HG02798 (cell line): ENCODE measurements at regions not wholly inside any gene's neighbourhood (a gene's known extent, or its start where the extent isn't known, plus 50 kb on each side); places are given as distances from the start of the nearest gene placed in this dataset.

Source experiments
- ATAC-seq: cut with Tn5 transposase; IDR thresholded peaks from one replicate; pipeline ENCODE4 v1.9.1; 2021; ENCODE audit warnings: mild to moderate bottlenecking; ENCODE audit not compliant: unreplicated experiment, poor library complexity

GRCh38 chr7:9186730-9187129 lies 753.3 kb downstream of the NXPH1 start:
- no peak for ATAC-seq

DNA sequence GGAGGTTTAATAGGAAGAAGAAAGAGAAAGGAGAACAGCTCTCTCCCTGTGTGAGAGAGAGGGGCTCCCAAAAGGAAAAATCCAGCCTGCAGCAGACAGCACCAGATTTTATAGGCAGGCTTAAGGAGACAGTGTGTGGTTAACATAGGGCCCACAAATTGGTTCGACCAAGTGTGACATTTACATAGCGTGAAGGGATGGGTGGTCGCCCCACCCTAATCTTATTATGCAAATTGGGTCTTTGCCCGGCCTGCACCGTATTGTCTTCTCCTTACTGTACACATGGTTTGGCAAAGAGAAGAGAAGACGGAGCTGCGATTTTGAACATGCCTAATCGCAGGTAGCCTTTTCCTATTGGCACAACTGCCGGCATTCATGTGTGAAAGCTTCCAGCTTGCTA lies 756.3 kb downstream of the NXPH1 start:
- no peak for ATAC-seq

DNA sequence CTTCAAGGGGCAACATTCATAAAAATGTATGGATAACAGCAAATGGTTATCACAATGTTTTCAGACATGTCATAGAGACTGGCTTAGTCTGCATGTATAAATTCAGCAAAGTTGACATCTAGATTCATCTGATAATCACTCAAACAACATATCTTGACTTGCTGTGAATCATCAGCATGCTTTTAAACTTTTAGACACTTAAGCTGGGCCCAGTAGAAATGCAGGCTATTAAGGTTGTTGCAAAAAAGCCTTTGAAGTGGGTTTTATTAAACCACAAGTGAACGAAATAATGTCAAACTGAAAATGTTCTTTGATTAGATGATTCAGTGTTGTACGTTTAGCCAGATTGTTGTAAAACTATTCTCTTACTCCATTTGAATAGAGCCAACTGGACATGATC lies 759.6 kb downstream of the NXPH1 start:
- no peak for ATAC-seq

GRCh38 chr7:9200626-9201025 lies 767.2 kb downstream of the NXPH1 start:
- no peak for ATAC-seq

DNA sequence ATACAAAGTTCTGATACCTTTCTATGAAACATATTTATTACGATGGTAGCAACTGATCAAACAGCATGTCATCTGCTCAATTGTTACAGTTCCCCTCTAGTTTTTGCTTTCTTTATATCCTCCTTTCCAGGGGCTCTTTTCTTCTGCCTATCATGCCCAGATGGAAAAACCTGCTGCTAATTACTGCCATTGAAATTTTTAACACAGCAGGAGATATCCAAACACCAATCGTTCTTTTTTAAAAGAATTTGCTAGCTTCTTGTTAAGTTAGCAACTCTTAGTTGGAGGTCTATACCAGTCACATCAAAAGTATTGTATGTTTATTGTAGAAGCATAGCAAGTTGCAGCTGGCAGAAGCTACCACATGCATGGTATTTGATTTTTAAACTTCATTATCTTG lies 768.5 kb downstream of the NXPH1 start:
- no peak for ATAC-seq

DNA sequence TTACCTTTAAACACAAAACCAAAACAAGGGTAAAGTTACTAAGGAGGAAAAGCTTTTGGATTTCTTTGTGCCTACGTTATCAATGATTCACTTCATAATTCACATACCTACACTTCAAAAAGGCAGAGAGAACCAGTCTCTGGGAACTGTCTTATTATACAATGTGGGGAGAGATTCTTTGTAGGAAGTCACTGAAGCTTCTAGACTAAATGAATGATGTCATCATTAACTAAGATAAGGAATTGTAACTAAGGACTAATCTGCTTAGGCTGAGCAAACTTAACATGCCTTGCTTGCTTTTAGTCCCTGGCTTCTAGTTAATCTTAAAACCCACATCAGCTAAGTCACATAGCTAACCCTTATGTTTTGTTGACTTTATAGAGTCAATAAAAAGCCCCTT lies 771.2 kb downstream of the NXPH1 start:
- no peak for ATAC-seq

GRCh38 chr7:9210114-9210513 lies 776.7 kb downstream of the NXPH1 start:
- ATAC-seq, result no peak

GRCh38 chr7:9217204-9217603 lies 783.8 kb downstream of the NXPH1 start:
- ATAC-seq, result no peak

GRCh38 chr7:9226500-9226899 lies 793.1 kb downstream of the NXPH1 start:
- ATAC-seq, result no peak

DNA sequence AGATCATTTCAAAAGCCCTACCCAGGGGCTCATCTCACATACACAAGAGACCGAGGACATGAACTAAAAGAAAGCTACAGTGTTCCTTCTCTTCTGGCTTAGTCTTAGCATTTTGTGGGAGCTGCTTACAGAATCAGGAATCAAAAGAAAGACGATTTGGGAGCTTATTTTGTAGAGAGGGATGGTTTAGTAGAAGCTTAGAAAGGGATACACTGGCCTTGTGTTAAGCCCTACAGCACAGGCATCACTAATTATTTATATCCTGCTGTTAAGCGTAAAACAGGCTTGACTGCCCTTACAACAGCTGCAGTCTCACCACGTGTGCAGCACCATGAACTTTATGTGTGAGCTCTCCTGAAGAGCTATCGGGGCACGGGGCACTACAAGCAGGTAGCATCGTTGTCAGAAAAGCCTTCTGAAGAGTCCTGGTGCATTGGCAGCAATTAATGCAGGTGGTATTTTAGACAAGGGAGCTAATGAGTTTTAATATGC lies 798.3 kb downstream of the NXPH1 start:
- no peak for ATAC-seq

- ATAC-seq, result no peak
These were observed 806.6 kb downstream of the NXPH1 start for GRCh38 chr7:9240001-9240400.

- no peak for ATAC-seq
These were observed 808.4 kb downstream of the NXPH1 start for GRCh38 chr7:9241826-9242225.

DNA sequence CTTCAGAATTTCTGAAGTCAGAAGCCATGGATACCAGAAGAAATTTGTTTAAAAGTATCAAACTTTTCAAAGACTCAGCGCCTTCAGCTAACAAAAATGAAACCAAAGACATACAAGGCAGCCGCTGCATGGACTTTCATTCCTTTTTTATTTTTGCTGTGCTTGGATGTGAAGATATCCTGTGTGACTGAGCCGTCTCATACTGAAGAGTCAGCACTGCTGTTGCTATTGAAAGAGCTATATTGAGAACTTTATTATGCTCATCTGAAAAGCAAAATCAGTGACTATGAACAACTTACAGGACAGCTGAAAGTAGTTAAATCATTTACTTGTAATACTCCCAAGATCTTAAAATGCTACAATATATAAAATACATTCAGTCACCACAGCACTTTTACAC lies 809.2 kb downstream of the NXPH1 start:
- no peak for ATAC-seq

GRCh38 chr7:9250876-9251275 lies 817.5 kb downstream of the NXPH1 start:
- no peak for ATAC-seq

GRCh38 chr7:9264395-9264794 lies 831.0 kb downstream of the NXPH1 start:
- no peak for ATAC-seq

DNA sequence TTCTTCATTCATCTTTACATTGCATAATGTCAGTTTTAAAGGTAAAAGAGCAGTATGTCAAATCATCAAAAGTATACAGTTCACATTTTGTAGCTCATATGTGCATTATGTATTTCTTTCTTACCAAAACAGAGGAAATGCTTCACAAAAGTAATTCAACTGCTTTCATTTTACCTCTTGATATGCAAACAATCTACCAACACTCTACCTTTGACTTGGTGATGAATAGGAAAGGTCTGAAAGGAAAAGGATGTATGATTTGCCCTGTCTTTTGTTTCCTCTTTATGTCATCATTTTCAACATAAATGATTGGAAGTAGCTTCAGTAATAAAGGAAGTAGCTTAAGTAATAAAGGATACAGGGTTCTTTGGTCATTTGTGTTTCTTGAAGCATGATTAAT lies 846.7 kb downstream of the NXPH1 start:
- ATAC-seq, result no peak

- no peak for ATAC-seq
These were observed 849.8 kb downstream of the NXPH1 start for GRCh38 chr7:9283246-9283645.

GRCh38 chr7:9302436-9302835 lies 869.0 kb downstream of the NXPH1 start:
- no peak for ATAC-seq

DNA sequence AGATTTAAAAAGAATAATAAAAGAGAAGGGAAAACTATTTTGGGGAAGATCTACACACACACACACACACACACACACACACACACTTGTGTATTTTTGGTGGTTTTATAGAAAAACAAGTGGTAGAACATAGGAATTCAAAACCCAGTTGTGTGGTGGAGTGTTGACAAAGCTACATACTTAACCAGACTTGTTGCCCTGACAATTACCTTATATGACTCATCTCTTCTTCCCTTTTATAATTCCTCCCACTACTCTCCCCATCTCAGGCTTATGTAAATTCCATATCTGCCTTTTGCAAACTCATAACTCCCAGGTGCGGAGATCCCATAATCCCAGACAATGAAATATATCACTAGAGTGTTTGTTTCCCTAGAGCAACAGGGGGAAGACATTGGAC lies 873.7 kb downstream of the NXPH1 start:
- ATAC-seq, result no peak

- ATAC-seq, result no peak
These were observed 891.1 kb downstream of the NXPH1 start for GRCh38 chr7:9324513-9324912.

DNA sequence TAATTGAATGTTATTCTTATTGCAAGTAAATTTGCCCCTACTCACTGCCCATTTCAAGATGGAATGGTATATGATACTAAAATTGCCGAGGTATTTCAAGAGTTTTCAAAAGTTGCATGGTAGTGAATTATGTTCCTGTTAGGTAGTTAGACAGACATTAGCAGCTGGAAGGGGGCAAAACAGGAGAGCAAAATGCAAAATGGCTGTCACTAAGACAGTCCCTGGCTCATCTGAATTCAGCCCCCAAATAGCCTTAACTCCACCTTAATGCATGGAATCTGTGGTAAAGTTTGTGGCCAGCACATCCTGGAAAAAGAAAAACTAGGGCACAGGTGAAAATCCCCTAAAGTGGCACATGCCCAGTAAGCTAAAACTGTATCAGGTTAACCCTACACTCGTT lies 894.9 kb downstream of the NXPH1 start:
- no peak for ATAC-seq

DNA sequence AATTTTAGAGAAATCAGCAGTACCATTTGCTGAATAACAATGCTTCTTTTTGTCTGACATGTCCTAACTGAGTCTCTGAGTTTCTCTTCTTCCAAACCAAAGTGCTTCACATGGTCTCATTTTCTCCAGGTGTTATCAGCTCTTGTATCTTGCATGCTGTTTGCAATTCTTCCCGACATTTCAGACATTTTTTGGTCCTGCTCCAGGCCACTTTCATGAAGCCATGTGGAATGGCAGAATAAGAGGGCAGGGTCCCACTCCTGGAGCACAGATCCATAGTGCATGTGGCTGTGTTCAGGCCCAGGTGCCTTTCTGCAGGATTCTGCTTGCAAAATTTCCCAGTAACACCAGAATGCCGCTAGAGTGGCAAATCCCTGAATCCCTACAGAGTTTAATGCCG lies 916.2 kb downstream of the NXPH1 start:
- ATAC-seq, result no peak

DNA sequence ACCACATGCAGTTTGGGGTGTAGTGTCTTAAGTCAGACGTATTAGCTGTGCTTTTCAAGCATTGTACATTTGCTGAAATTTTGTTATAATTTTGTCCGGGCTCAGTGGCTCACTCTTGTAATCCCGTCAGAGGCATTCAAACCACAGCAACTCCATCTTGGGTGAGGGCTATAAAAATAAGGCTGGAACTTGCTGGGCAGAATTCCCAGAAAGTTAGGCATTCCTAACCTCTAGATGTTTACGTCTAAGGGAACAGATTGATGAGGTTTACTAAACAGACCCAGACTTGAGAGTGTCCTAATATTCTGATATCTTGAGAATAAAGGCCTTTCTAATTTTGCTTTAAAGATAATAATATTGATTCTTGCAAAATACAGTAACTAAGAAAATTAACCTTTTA lies 957.8 kb downstream of the NXPH1 start:
- no peak for ATAC-seq
